SK-N-SH (cell line): ENCODE measurements at regions not wholly inside any gene's neighbourhood (a gene's known extent, or its start where the extent isn't known, plus 50 kb on each side); places are given as distances from the start of the nearest gene placed in this dataset.

Experiments
- CHD2 ChIP-seq: fragments of 150-350 bp; IDR thresholded peaks from 2 replicates; pipeline ENCODE4 v1.6.1; 2018; ENCODE audit warnings: low read length; ENCODE audit not compliant: partially characterized antibody
- EP300 ChIP-seq, 2 experiments: IDR thresholded peaks; 2 replicates each; pipeline versions ENCODE4 v1.4.0 to v1.6.1; 2012; ENCODE audit warnings: borderline replicate concordance in 1 of 2, low read depth in 1 of 2, low read length in 1 of 2
- EZH2phosphoT487 ChIP-seq: fragments of 200-600 bp; sonication (generic); IDR thresholded peaks from 2 replicates; pipeline ENCODE4 v1.6.1; 2017; ENCODE audit warnings: low read depth, mixed run types, mild to moderate bottlenecking, antibody characterized with exemption, moderate library complexity, borderline replicate concordance
- GABPA ChIP-seq: IDR thresholded peaks from 2 replicates; pipeline ENCODE4 v1.4.0; 2012; ENCODE audit warnings: low read depth, mild to moderate bottlenecking
- POLR2AphosphoS5 ChIP-seq: IDR thresholded peaks from 2 replicates; pipeline ENCODE4 v1.6.1; 2012; ENCODE audit warnings: low read depth, low read length
- RAD21 ChIP-seq: IDR thresholded peaks from 2 replicates; pipeline ENCODE4 v1.6.1; 2012; ENCODE audit warnings: mild to moderate bottlenecking, low read length
- RCOR1 ChIP-seq: fragments of 150-350 bp; IDR thresholded peaks from 2 replicates; pipeline ENCODE4 v1.6.1; 2017; ENCODE audit warnings: antibody characterized with exemption, low read length
- REST ChIP-seq: IDR thresholded peaks from 2 replicates; pipeline ENCODE4 v1.6.1; 2012; ENCODE audit warnings: mild to moderate bottlenecking, low read depth, low read length, moderate library complexity
- TAF1 ChIP-seq: IDR thresholded peaks from 2 replicates; pipeline ENCODE4 v1.6.1; 2012; ENCODE audit warnings: low read depth, mild to moderate bottlenecking, low read length, moderate library complexity, borderline replicate concordance
- TCF12 ChIP-seq: IDR thresholded peaks from 2 replicates; pipeline ENCODE4 v1.4.0; 2012
- TF ChIP-seq, protein P1 (sequence below): fragments of 200-600 bp; sonication (generic); IDR thresholded peaks from 2 replicates; pipeline ENCODE4 v1.6.1; 2017; ENCODE audit warnings: antibody characterized with exemption, mild to moderate bottlenecking, moderate library complexity
- TF ChIP-seq, protein P2 (sequence below): fragments of 150-350 bp; IDR thresholded peaks from 2 replicates; pipeline ENCODE4 v1.6.1; 2017; ENCODE audit warnings: antibody characterized with exemption, low read length, low read depth, borderline replicate concordance

DNA sequence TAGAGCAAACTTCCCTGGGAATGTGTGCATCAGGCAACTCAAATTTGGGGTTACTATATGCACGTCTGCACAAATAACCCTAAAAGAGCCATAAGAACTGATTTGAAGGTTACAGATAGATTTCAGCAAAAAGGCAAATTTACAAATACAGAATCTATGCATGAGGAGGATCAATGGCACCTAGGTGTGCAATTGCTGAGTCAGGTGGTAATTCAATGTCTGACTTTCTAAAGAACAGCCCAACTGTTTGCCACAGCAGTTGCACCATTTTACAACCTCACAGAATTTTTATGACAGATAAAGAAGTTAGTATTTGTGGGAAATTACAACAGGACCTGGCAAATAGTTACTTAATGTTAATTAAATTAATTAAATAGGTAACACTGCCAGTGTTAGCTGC is 405.5 kb downstream of the TMEM114 start:
- TF ChIP-seq, protein P1, sequence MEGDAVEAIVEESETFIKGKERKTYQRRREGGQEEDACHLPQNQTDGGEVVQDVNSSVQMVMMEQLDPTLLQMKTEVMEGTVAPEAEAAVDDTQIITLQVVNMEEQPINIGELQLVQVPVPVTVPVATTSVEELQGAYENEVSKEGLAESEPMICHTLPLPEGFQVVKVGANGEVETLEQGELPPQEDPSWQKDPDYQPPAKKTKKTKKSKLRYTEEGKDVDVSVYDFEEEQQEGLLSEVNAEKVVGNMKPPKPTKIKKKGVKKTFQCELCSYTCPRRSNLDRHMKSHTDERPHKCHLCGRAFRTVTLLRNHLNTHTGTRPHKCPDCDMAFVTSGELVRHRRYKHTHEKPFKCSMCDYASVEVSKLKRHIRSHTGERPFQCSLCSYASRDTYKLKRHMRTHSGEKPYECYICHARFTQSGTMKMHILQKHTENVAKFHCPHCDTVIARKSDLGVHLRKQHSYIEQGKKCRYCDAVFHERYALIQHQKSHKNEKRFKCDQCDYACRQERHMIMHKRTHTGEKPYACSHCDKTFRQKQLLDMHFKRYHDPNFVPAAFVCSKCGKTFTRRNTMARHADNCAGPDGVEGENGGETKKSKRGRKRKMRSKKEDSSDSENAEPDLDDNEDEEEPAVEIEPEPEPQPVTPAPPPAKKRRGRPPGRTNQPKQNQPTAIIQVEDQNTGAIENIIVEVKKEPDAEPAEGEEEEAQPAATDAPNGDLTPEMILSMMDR, result no peak
- TF ChIP-seq TAF1 (no peak), EP300 (IDR thresholded peaks at IDR 0.05; ENCODE audit: borderline replicate concordance in 1 of 2, low read depth in 1 of 2, low read length in 1 of 2) (no peak), TCF12 (no peak), EZH2phosphoT487 (no peak), GABPA (no peak), CHD2 (no peak), RAD21 (no peak), POLR2AphosphoS5 (no peak), RCOR1 (no peak), REST (no peak)
- TF ChIP-seq, protein P2, sequence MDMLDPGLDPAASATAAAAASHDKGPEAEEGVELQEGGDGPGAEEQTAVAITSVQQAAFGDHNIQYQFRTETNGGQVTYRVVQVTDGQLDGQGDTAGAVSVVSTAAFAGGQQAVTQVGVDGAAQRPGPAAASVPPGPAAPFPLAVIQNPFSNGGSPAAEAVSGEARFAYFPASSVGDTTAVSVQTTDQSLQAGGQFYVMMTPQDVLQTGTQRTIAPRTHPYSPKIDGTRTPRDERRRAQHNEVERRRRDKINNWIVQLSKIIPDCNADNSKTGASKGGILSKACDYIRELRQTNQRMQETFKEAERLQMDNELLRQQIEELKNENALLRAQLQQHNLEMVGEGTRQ, result no peak
